ENCODE measurements at regions not wholly inside any gene's neighbourhood (a gene's known extent, or its start where the extent isn't known, plus 50 kb on each side); places are given as distances from the start of the nearest gene placed in this dataset.

DNA sequence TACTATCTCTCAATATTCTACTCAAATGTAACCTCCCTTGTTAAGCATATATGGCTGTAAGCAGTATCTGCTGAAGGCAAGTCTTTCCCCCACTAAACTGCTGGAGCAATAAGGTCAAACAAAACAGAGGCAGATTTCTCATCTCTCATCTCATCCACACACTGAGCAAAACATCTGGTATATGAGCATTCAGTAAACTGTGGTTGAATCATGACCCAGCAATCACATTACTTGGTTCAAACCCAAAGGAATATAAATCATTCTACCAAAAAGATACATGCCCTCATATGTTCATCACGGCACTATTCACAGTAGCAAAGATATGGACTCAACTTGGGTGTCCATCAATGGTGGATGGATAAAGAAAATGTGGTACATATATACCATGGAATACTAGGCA lies 344.4 kb downstream of the SUCLA2 start:
- Histone ChIP-seq H3K4me1 (no peaks in the 10 kb centered on the region), H3K36me3 (no peaks in the 10 kb centered on the region), H3K9me3 (peaks cover 0 to 7% (median 0%) of the 10 kb centered on the region in 12 donors), H3K27ac (no peak overlapping the region), H3K27me3 (no peaks in the 10 kb centered on the region), H3K4me3 (no peak overlapping the region)
- intact Hi-C loops (cut with DNase I): no loop called here
- WGBS, 4 donors: 72 to 88% (median 83%) methylated on average over 1 of the region's 1 CpG
- TF ChIP-seq POLR2A (IDR thresholded peaks at IDR 0.05) (no peak), CTCF (IDR thresholded peaks at IDR 0.05) (no peak)
- no peak for DNase-seq
- ATAC-seq: no peak

DNA sequence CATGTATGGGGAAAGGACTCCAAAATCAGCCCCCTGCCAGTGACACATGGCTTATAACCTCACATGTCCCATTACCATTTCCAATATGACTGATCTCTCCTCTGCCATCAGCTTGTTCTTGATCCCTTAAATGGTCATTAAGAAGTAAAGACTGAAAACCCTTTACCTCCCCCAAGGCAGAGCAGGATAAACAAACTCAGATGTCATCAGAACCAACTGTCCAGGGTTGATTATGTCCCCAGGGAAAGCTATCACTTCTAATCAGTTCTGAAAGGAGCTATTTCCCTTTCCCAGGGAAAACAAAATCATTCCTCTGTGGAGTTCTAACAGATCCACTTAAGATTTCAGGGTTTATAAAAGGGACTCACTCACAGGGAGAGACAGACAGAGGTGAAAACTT lies 350.9 kb downstream of the SUCLA2 start:
- Histone ChIP-seq H3K27me3 (no peaks in the 10 kb centered on the region), H3K27ac (no peak overlapping the region), H3K4me1 (no peaks in the 10 kb centered on the region), H3K4me3 (no peak overlapping the region), H3K36me3 (no peaks in the 10 kb centered on the region), H3K9me3 (no peaks in the 10 kb centered on the region)
- ATAC-seq (no peak), DNase-seq (no peak)
- TF ChIP-seq POLR2A (IDR thresholded peaks at IDR 0.05) (no peak), CTCF (IDR thresholded peaks at IDR 0.05) (no peak)
- intact Hi-C loops (cut with DNase I): no loop called here

DNA sequence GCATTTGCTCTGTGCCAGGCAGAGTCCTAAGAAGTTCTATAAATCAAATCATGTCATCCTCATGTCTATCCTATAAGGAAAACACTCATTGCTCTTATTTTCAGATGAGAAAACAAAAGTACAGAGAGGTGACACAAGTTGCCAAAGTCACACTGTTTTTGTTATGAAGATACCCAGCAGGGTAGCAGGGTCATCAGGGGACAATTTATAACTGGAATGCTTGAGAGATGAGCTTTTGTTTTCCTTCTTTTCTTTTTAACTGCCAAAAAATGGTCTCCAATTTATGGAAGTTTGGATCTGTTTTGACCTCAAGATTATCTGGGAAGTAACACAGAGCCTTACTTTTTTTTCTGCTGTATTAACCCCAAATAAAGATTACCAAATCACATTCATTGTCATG lies 354.1 kb downstream of the SUCLA2 start:
- Histone ChIP-seq H3K27ac (no peak overlapping the region), H3K36me3 (no peaks in the 10 kb centered on the region), H3K4me3 (no peak overlapping the region), H3K9me3 (no peaks in the 10 kb centered on the region), H3K4me1 (no peaks in the 10 kb centered on the region), H3K27me3 (no peaks in the 10 kb centered on the region)
- DNase-seq (no peak), ATAC-seq (no peak)
- intact Hi-C loops (cut with DNase I): no loop called here
- TF ChIP-seq CTCF (IDR thresholded peaks at IDR 0.05): no peak
- TF ChIP-seq POLR2A (IDR thresholded peaks at IDR 0.05): no peak

- H3K27me3 ChIP-seq: no peaks in the 10 kb centered on the region
- intact Hi-C loops (cut with DNase I): no loop called here
- no peaks in the 10 kb centered on the region for H3K4me1 ChIP-seq
- TF ChIP-seq POLR2A (IDR thresholded peaks at IDR 0.05) (no peak), CTCF (IDR thresholded peaks at IDR 0.05) (no peak)
- H3K27ac ChIP-seq: no peak overlapping the region
- DNase-seq (no peak), ATAC-seq (no peak)
- WGBS, 4 donors: 76 to 80% (median 79%) methylated on average over 1 of the region's 1 CpG
- no peaks in the 10 kb centered on the region for H3K9me3 ChIP-seq
- no peaks in the 10 kb centered on the region for H3K36me3 ChIP-seq
- no peak overlapping the region for H3K4me3 ChIP-seq
These were observed 354.8 kb downstream of the SUCLA2 start for GRCh38 chr13:47646298-47646697.

Measured in heart left ventricle (tissue), 16 donors.